ENCODE measurements at regions not wholly inside any gene's neighbourhood (a gene's known extent, or its start where the extent isn't known, plus 50 kb on each side); places are given as distances from the start of the nearest gene placed in this dataset.

GRCh38 chr1:212229654-212230053 is 55.6 kb upstream of the PPP2R5A start:
- no peak for TF ChIP-seq POLR2AphosphoS5 (IDR thresholded peaks at IDR 0.05)
- TF ChIP-seq CTCF (IDR thresholded peaks at IDR 0.05): no peak
- TF ChIP-seq EP300 (IDR thresholded peaks at IDR 0.05): no peak
- no peak for TF ChIP-seq POLR2A (IDR thresholded peaks at IDR 0.05)
- no peak for DNase-seq (ENCODE audit: low spot score in 2 of 2)
- H3K9me3 ChIP-seq: no peaks in the 10 kb centered on the region
- peaks cover 13% of the 10 kb centered on the region for H3K4me1 ChIP-seq
- no peak overlapping the region for H3K27ac ChIP-seq
- no peaks in the 10 kb centered on the region for H3K36me3 ChIP-seq
- no peak overlapping the region for H3K4me3 ChIP-seq
- H3K27me3 ChIP-seq: no peaks in the 10 kb centered on the region
- 63% methylated on average over 2 of the region's 2 CpGs for WGBS

GRCh38 chr1:212230329-212230728 is 54.9 kb upstream of the PPP2R5A start:
- no peak for TF ChIP-seq EP300 (IDR thresholded peaks at IDR 0.05)
- no peak for TF ChIP-seq CTCF (IDR thresholded peaks at IDR 0.05)
- no peak for TF ChIP-seq POLR2AphosphoS5 (IDR thresholded peaks at IDR 0.05)
- TF ChIP-seq POLR2A (IDR thresholded peaks at IDR 0.05): no peak
- Histone ChIP-seq H3K27ac (no peak overlapping the region), H3K4me3 (no peak overlapping the region), H3K36me3 (no peaks in the 10 kb centered on the region), H3K27me3 (no peaks in the 10 kb centered on the region), H3K4me1 (peaks cover 19% of the 10 kb centered on the region), H3K9me3 (no peaks in the 10 kb centered on the region)
- no peak for DNase-seq (ENCODE audit: low spot score in 2 of 2)
- WGBS: 93% methylated on average over 3 of the region's 3 CpGs

- peaks cover 28% of the 10 kb centered on the region for H3K4me1 ChIP-seq
- H3K36me3 ChIP-seq: no peaks in the 10 kb centered on the region
- H3K27ac ChIP-seq: no peak overlapping the region
- 92% methylated on average over 1 of the region's 1 CpG for WGBS
- TF ChIP-seq CTCF (IDR thresholded peaks at IDR 0.05) (no peak), POLR2A (IDR thresholded peaks at IDR 0.05) (no peak), EP300 (IDR thresholded peaks at IDR 0.05) (no peak), POLR2AphosphoS5 (IDR thresholded peaks at IDR 0.05) (no peak)
- H3K27me3 ChIP-seq: no peaks in the 10 kb centered on the region
- no peaks in the 10 kb centered on the region for H3K9me3 ChIP-seq
- DNase-seq (ENCODE audit: low spot score in 2 of 2): no peak
- H3K4me3 ChIP-seq: no peak overlapping the region
Measured at GRCh38 chr1:212231372-212231771, 53.8 kb upstream of the PPP2R5A start.

GRCh38 chr1:212232090-212232489 is 53.1 kb upstream of the PPP2R5A start:
- H3K27me3 ChIP-seq: no peaks in the 10 kb centered on the region
- no peaks in the 10 kb centered on the region for H3K36me3 ChIP-seq
- TF ChIP-seq CTCF (IDR thresholded peaks at IDR 0.05): no peak
- no peak for TF ChIP-seq POLR2A (IDR thresholded peaks at IDR 0.05)
- no peak for TF ChIP-seq POLR2AphosphoS5 (IDR thresholded peaks at IDR 0.05)
- no peak for TF ChIP-seq EP300 (IDR thresholded peaks at IDR 0.05)
- H3K27ac ChIP-seq: no peak overlapping the region
- WGBS: 67% methylated on average over 3 of the region's 3 CpGs
- H3K9me3 ChIP-seq: no peaks in the 10 kb centered on the region
- H3K4me1 ChIP-seq: peaks cover 33% of the 10 kb centered on the region
- no peak for DNase-seq (ENCODE audit: low spot score in 2 of 2)
- no peak overlapping the region for H3K4me3 ChIP-seq

GRCh38 chr1:212233321-212233720 is 51.9 kb upstream of the PPP2R5A start:
- DNase-seq (ENCODE audit: low spot score in 2 of 2): no peak
- H3K27ac ChIP-seq: no peak overlapping the region
- H3K27me3 ChIP-seq: no peaks in the 10 kb centered on the region
- H3K36me3 ChIP-seq: no peaks in the 10 kb centered on the region
- no peak overlapping the region for H3K4me3 ChIP-seq
- no peaks in the 10 kb centered on the region for H3K9me3 ChIP-seq
- H3K4me1 ChIP-seq: peaks cover 43% of the 10 kb centered on the region
- TF ChIP-seq POLR2A (IDR thresholded peaks at IDR 0.05) (no peak), CTCF (IDR thresholded peaks at IDR 0.05) (no peak), EP300 (IDR thresholded peaks at IDR 0.05) (no peak), POLR2AphosphoS5 (IDR thresholded peaks at IDR 0.05) (no peak)
